K562 (cell line): ENCODE measurements at regions not wholly inside any gene's neighbourhood (a gene's known extent, or its start where the extent isn't known, plus 50 kb on each side); places are given as distances from the start of the nearest gene placed in this dataset.

Experiments used
- ATAC-seq: fragments of 200-7000 bp; cut with Tn5 transposase; 3 replicates; pipeline ENCODE4 v1.9.1; 2020; ENCODE audit warnings: moderate library complexity
- BruUV-seq: library from RNA; stranded (reverse); fragments of 400-500 nt; replicated peaks from 2 replicates; lab custom pipeline; 2021; lab: Mats Ljungman, UMichigan
- CTCF ChIA-PET: fragments of 300-600 bp; formaldehyde crosslinking; extraction: SDS; loops from one replicate; lab custom pipeline; 2021; ENCODE audit warnings: low intra/inter-chr PET ratio; lab: Yijun Ruan, JAX
- POLR2A ChIA-PET: fragments of 300-600, 350-650 bp; sonication (Branson Sonifier 250); formaldehyde crosslinking; extraction: SDS; loops from one replicate; lab custom pipeline; 2021; ENCODE audit warnings: antibody characterized with exemption, inconsistent platforms; lab: Yijun Ruan, JAX
- DNase-seq, 4 experiments: peaks; one replicate each; pipeline versions ENCODE4 v3.0.0 to v3.0.0-alpha.2; 2011 to 2018; ENCODE audit warnings: low spot score in 3 of 4, mixed read lengths in 3 of 4; ENCODE audit errors: extremely low read depth in 1 of 4
- FAIRE-seq: peaks from 2 replicates; lab custom pipeline; 2011; peaks lifted over from hg19 to GRCh38; lab: Jason Lieb, UNC
- H2AFZ ChIP-seq: 2 replicates; pipeline ENCODE4 v1.6.0; 2011; ENCODE audit warnings: low read depth, low read length, control low read depth, inconsistent platforms
- H3K27ac ChIP-seq: fragments of 200-600 bp; 3 replicates; pipeline ENCODE4 v1.8.0; 2011; ENCODE audit warnings: low read depth, mild to moderate bottlenecking, control low read depth, inconsistent platforms, low read length, moderate library complexity, mixed read lengths; ENCODE audit errors: extremely low read depth
- H3K27me3 ChIP-seq, 2 experiments: fragments of 300-600 bp in 1 of 2; 2 replicates in 1 of 2; 3 replicates in 1 of 2; pipeline versions ENCODE4 v1.6.0 to v1.8.0; 2011; ENCODE audit warnings: inconsistent platforms in 2 of 2, low read length in 2 of 2, mild to moderate bottlenecking in 1 of 2, mixed read lengths in 1 of 2, moderate library complexity in 1 of 2; ENCODE audit not compliant: control insufficient read depth in 2 of 2, insufficient read depth in 2 of 2
- H3K36me3 ChIP-seq: fragments of 300-600 bp; 3 replicates; pipeline ENCODE4 v1.8.0; 2011; ENCODE audit warnings: mild to moderate bottlenecking, low read length, inconsistent platforms; ENCODE audit not compliant: control insufficient read depth, insufficient read depth
- H3K4me1 ChIP-seq, 2 experiments: fragments of 200-600 bp in 1 of 2; replicated peaks in 1 of 2; 2 replicates in 1 of 2; 3 replicates in 1 of 2; pipeline versions ENCODE4 v1.5.1 to v1.8.0; 2011; ENCODE audit warnings: inconsistent platforms in 2 of 2, low read length in 2 of 2, mild to moderate bottlenecking in 1 of 2, mixed read lengths in 1 of 2, moderate library complexity in 1 of 2; ENCODE audit not compliant: control insufficient read depth in 2 of 2, insufficient read depth in 2 of 2
- H3K4me2 ChIP-seq: 2 replicates; pipeline ENCODE4 v1.6.1; 2011; ENCODE audit warnings: low read length, control low read depth, inconsistent platforms, mixed read lengths; ENCODE audit not compliant: insufficient read depth
- H3K4me3 ChIP-seq: fragments of 200-600 bp; sonication (generic), shearing (Covaris generic); 2 replicates; pipeline ENCODE4 v1.5.1; 2016; ENCODE audit warnings: control low read depth, inconsistent platforms
- H3K79me2 ChIP-seq: fragments of 200-600 bp; 3 replicates; pipeline ENCODE4 v1.8.0; 2011; ENCODE audit warnings: low read length, inconsistent platforms; ENCODE audit not compliant: control insufficient read depth, insufficient read depth
- H3K9ac ChIP-seq, 2 experiments: 2 replicates each; pipeline versions ENCODE4 v1.6.0 to v1.6.1; 2011; ENCODE audit warnings: low read depth in 2 of 2, low read length in 2 of 2, control low read depth in 1 of 2, inconsistent platforms in 1 of 2, mild to moderate bottlenecking in 1 of 2, mixed read lengths in 1 of 2; ENCODE audit not compliant: insufficient read depth in 1 of 2
- H3K9me1 ChIP-seq: one replicate; pipeline ENCODE4 v1.6.0; 2011; ENCODE audit warnings: inconsistent platforms, mild to moderate bottlenecking, low read length, moderate library complexity; ENCODE audit not compliant: control insufficient read depth, insufficient read depth
- H3K9me3 ChIP-seq: replicated peaks from 2 replicates; pipeline ENCODE4 v1.5.1; 2011; ENCODE audit warnings: low read depth, low read length, inconsistent platforms; ENCODE audit not compliant: control insufficient read depth, insufficient read depth
- H4K20me1 ChIP-seq: replicated peaks from 2 replicates; pipeline ENCODE4 v1.6.1; 2011; ENCODE audit warnings: low read length, inconsistent platforms, mixed read lengths; ENCODE audit not compliant: control insufficient read depth, insufficient read depth
- CREM ChIP-seq: IDR thresholded peaks from 2 replicates; pipeline ENCODE4 v1.6.1; 2014; ENCODE audit warnings: antibody characterized with exemption, low read depth
- FOS ChIP-seq: IDR thresholded peaks from 3 replicates; pipeline ENCODE4 v1.6.1; 2011; ENCODE audit not compliant: insufficient read length; ENCODE audit errors: extremely low read depth
- GABPB1 ChIP-seq: sonication (generic); formaldehyde crosslinking; IDR thresholded peaks from 2 replicates; pipeline ENCODE4 v1.8.0; 2022; ENCODE audit warnings: mild to moderate bottlenecking, missing genetic modification reagents
- NELFE ChIP-seq: IDR thresholded peaks from 2 replicates; pipeline ENCODE4 v1.6.1; 2011; ENCODE audit warnings: mild to moderate bottlenecking; ENCODE audit not compliant: insufficient read depth, insufficient read length
- SPI1 ChIP-seq: IDR thresholded peaks from 2 replicates; pipeline ENCODE4 v1.6.1; 2011; ENCODE audit warnings: low read depth, low read length, control low read depth, borderline replicate concordance
- ZKSCAN3 ChIP-seq: fragments of 250-450 bp; sonication (Bioruptor Pico); IDR thresholded peaks from 2 replicates; pipeline ENCODE4 v1.4.0; 2020
- WGBS: fragments of 100-300 bp; shearing (Covaris generic); methylation state at CpG from one replicate; pipeline ENCODE4 v1.1.6; 2016; ENCODE audit warnings: low coverage, mixed read lengths; ENCODE audit not compliant: insufficient coverage; ENCODE audit errors: missing lambda C conversion rate; 5-methylcytosine and 5-hydroxymethylcytosine counted together
- in situ Hi-C: fragments of 300-500 bp; cut with MboI; formaldehyde crosslinking; loops from 4 replicates; pipeline ENCODE4 v1.15.0; 2018; ENCODE audit warnings: inconsistent platforms, mixed read lengths
- intact Hi-C: fragments of 100-400 bp; cut with micrococcal nuclease; formaldehyde crosslinking; loops from 2 replicates; pipeline ENCODE4 v1.14.2; 2022
- TF ChIP-seq, protein P1 (sequence below): IDR thresholded peaks from 3 replicates; pipeline ENCODE4 v1.6.1; 2011; ENCODE audit warnings: borderline replicate concordance, mild to moderate bottlenecking, moderate library complexity; ENCODE audit not compliant: insufficient read length; ENCODE audit errors: extremely low read depth
- TF ChIP-seq, protein P2 (sequence below), 2 experiments: fragments of 150-350 bp in 1 of 2; IDR thresholded peaks; 2 replicates each; pipeline ENCODE4 v1.6.1; 2012 to 2016; ENCODE audit warnings: low read depth in 2 of 2, low read length in 2 of 2, mild to moderate bottlenecking in 1 of 2, moderate library complexity in 1 of 2
- TF ChIP-seq, protein P3 (sequence below): fragments of 450-650 bp; IDR thresholded peaks from 2 replicates; pipeline ENCODE4 v1.7.1; 2018; ENCODE audit warnings: mild to moderate bottlenecking, low read depth; ENCODE audit not compliant: partially characterized antibody
- TF ChIP-seq, protein P4 (sequence below): sonication (generic); formaldehyde crosslinking; IDR thresholded peaks from 2 replicates; pipeline ENCODE4 v1.8.1; 2023; ENCODE audit warnings: mild to moderate bottlenecking, missing genetic modification reagents

DNA sequence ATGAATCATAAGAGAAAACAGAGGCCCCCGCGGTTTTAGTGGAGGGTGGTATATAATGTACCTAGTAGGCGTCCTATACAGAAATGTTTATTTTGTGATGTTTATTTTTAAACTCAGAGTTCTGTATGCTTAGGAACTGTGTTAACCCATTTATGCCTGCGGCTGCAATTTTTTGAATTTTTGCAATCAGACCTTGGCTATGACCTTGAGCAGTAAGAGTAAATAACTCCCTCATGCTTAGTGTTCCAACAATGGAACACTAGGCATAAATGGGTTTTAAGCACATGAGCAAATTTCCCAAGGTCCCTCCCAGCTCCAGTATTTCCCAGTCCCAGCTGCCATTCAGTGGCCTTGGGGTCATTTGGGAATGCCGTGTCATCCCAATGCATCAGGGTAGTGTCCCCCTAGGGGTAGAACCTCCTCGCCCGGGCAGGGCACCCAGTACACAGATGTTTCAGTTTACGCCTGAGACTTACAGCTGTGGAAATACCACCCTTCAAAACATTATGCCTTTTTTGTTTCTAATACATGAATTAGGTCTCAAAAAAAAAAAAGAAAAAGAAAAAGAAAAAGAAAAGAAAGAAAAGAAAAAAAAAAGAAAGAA, 605.8 kb upstream of the CDH11 start:
- Histone ChIP-seq H3K4me3 (no peak overlapping the region), H3K36me3 (no peaks in the 10 kb centered on the region), H3K27ac (no peak overlapping the region), H3K9ac (no peak overlapping the region), H3K4me1 (no peaks in the 10 kb centered on the region), H3K9me3 (no peaks in the 10 kb centered on the region; the same call in 1 of the 2 replicates), H3K4me2 (no peak overlapping the region), H3K27me3 (no peaks in the 10 kb centered on the region), H3K79me2 (no peaks in the 10 kb centered on the region), H2AFZ (no peak overlapping the region), H4K20me1 (no peaks in the 10 kb centered on the region), H3K9me1 (peaks cover 1% of the 10 kb centered on the region)
- no TSS peak for BruUV-seq
- intact Hi-C loops = no loop called here
- ATAC-seq = no peak
- in situ Hi-C loops = no loop called here
- POLR2A ChIA-PET = no interaction called here
- FAIRE-seq = no peak
- CTCF ChIA-PET = no interaction called here
- 18% methylated on average over 8 of the region's 8 CpGs for WGBS
- DNase-seq = no peak
- TF ChIP-seq GABPB1 (CRISPR knock-in tag) = no peak
- no peak for TF ChIP-seq FOS
- TF ChIP-seq, protein P1, sequence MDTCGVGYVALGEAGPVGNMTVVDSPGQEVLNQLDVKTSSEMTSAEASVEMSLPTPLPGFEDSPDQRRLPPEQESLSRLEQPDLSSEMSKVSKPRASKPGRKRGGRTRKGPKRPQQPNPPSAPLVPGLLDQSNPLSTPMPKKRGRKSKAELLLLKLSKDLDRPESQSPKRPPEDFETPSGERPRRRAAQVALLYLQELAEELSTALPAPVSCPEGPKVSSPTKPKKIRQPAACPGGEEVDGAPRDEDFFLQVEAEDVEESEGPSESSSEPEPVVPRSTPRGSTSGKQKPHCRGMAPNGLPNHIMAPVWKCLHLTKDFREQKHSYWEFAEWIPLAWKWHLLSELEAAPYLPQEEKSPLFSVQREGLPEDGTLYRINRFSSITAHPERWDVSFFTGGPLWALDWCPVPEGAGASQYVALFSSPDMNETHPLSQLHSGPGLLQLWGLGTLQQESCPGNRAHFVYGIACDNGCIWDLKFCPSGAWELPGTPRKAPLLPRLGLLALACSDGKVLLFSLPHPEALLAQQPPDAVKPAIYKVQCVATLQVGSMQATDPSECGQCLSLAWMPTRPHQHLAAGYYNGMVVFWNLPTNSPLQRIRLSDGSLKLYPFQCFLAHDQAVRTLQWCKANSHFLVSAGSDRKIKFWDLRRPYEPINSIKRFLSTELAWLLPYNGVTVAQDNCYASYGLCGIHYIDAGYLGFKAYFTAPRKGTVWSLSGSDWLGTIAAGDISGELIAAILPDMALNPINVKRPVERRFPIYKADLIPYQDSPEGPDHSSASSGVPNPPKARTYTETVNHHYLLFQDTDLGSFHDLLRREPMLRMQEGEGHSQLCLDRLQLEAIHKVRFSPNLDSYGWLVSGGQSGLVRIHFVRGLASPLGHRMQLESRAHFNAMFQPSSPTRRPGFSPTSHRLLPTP = no peak
- no peak for TF ChIP-seq NELFE
- TF ChIP-seq, protein P2, sequence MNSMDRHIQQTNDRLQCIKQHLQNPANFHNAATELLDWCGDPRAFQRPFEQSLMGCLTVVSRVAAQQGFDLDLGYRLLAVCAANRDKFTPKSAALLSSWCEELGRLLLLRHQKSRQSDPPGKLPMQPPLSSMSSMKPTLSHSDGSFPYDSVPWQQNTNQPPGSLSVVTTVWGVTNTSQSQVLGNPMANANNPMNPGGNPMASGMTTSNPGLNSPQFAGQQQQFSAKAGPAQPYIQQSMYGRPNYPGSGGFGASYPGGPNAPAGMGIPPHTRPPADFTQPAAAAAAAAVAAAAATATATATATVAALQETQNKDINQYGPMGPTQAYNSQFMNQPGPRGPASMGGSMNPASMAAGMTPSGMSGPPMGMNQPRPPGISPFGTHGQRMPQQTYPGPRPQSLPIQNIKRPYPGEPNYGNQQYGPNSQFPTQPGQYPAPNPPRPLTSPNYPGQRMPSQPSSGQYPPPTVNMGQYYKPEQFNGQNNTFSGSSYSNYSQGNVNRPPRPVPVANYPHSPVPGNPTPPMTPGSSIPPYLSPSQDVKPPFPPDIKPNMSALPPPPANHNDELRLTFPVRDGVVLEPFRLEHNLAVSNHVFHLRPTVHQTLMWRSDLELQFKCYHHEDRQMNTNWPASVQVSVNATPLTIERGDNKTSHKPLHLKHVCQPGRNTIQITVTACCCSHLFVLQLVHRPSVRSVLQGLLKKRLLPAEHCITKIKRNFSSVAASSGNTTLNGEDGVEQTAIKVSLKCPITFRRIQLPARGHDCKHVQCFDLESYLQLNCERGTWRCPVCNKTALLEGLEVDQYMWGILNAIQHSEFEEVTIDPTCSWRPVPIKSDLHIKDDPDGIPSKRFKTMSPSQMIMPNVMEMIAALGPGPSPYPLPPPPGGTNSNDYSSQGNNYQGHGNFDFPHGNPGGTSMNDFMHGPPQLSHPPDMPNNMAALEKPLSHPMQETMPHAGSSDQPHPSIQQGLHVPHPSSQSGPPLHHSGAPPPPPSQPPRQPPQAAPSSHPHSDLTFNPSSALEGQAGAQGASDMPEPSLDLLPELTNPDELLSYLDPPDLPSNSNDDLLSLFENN (IDR thresholded peaks at IDR 0.05; ENCODE audit: low read depth in 2 of 2, low read length in 2 of 2) = no peak
- no peak for TF ChIP-seq ZKSCAN3 (CRISPR knock-in tag)
- TF ChIP-seq, protein P3, sequence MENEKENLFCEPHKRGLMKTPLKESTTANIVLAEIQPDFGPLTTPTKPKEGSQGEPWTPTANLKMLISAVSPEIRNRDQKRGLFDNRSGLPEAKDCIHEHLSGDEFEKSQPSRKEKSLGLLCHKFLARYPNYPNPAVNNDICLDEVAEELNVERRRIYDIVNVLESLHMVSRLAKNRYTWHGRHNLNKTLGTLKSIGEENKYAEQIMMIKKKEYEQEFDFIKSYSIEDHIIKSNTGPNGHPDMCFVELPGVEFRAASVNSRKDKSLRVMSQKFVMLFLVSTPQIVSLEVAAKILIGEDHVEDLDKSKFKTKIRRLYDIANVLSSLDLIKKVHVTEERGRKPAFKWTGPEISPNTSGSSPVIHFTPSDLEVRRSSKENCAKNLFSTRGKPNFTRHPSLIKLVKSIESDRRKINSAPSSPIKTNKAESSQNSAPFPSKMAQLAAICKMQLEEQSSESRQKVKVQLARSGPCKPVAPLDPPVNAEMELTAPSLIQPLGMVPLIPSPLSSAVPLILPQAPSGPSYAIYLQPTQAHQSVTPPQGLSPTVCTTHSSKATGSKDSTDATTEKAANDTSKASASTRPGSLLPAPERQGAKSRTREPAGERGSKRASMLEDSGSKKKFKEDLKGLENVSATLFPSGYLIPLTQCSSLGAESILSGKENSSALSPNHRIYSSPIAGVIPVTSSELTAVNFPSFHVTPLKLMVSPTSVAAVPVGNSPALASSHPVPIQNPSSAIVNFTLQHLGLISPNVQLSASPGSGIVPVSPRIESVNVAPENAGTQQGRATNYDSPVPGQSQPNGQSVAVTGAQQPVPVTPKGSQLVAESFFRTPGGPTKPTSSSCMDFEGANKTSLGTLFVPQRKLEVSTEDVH = no peak
- no peak for TF ChIP-seq CREM
- TF ChIP-seq SPI1 = no peak
- TF ChIP-seq, protein P4, sequence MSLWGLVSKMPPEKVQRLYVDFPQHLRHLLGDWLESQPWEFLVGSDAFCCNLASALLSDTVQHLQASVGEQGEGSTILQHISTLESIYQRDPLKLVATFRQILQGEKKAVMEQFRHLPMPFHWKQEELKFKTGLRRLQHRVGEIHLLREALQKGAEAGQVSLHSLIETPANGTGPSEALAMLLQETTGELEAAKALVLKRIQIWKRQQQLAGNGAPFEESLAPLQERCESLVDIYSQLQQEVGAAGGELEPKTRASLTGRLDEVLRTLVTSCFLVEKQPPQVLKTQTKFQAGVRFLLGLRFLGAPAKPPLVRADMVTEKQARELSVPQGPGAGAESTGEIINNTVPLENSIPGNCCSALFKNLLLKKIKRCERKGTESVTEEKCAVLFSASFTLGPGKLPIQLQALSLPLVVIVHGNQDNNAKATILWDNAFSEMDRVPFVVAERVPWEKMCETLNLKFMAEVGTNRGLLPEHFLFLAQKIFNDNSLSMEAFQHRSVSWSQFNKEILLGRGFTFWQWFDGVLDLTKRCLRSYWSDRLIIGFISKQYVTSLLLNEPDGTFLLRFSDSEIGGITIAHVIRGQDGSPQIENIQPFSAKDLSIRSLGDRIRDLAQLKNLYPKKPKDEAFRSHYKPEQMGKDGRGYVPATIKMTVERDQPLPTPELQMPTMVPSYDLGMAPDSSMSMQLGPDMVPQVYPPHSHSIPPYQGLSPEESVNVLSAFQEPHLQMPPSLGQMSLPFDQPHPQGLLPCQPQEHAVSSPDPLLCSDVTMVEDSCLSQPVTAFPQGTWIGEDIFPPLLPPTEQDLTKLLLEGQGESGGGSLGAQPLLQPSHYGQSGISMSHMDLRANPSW = no peak
